NCI-H1694 (cell line): ENCODE measurements at regions not wholly inside any gene's neighbourhood (a gene's known extent, or its start where the extent isn't known, plus 50 kb on each side); places are given as distances from the start of the nearest gene placed in this dataset.

Experiments used
- DNase-seq: peaks from one replicate; lab custom pipeline; 2025; lab: John Stamatoyannopoulos, UW

DNA sequence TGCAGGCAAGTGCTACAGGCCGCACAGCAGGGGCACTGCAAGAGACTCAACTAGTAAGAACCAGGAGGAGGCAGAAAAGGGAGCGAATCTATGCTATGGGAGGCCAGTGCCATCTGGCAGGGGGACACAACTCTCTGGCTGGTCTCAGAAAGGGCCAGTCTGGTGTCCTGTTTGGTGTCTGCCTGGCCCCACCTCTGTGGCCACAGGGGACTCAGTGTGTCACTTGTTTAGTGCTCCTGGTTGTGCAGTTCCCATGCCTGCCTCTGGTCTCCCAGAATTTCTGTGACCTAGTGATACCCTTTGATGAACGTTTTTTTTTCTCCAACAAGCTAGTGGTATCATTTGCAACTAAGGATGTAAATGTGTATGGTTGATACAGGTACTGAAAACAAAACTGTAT, 59.2 kb upstream of the JCAD start:
- no peak for DNase-seq

GRCh38 chr10:30117812-30118501, 58.6 kb upstream of the JCAD start:
- DNase-seq, result no peak

- DNase-seq, result no peak
Observed at GRCh38 chr10:30116041-30116491, 56.7 kb upstream of the JCAD start.

DNA sequence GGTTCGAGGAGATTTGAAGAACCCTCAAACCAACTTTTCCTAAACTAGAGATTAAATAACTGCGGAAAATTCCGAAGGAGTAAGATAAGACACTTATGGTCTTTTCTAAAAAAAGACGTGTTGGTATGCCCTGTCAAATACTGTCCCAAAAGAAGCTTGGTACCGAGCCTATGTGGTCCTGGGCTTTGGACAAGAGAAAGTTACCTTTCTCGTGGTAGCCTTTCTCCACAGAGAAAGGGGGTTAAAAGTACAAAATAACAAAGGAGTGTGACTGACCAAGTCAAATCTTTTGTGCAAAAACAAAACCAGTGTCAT, 56.2 kb upstream of the JCAD start:
- no peak for DNase-seq

GRCh38 chr10:30114881-30115625, 55.7 kb upstream of the JCAD start:
- no peak for DNase-seq

GRCh38 chr10:30114401-30114800, 55.0 kb upstream of the JCAD start:
- DNase-seq, result no peak

GRCh38 chr10:30111340-30112022, 52.1 kb upstream of the JCAD start:
- no peak for DNase-seq
